Thyroid gland (tissue), 4 donors: ENCODE measurements at regions not wholly inside any gene's neighbourhood (a gene's known extent, or its start where the extent isn't known, plus 50 kb on each side); places are given as distances from the start of the nearest gene placed in this dataset.

Source experiments
- CTCF ChIP-seq, 6 experiments: fragments of 200-600 bp in 3 of 6; fragments of 450-650 bp in 3 of 6; sonication (generic) in 3 of 6; IDR thresholded peaks; one replicate each; pipeline ENCODE4 v1.5.1; 2016 to 2019; ENCODE audit warnings: antibody characterized with exemption in 6 of 6, mild to moderate bottlenecking in 2 of 6, inconsistent platforms in 1 of 6, moderate library complexity in 1 of 6
- POLR2A ChIP-seq, 2 donors: fragments of 450-650 bp; IDR thresholded peaks; one replicate each; pipeline ENCODE4 v1.6.1; 2017; ENCODE audit warnings: antibody characterized with exemption in 2 of 2, mild to moderate bottlenecking in 2 of 2, moderate library complexity in 1 of 2

- no peak for TF ChIP-seq CTCF (IDR thresholded peaks at IDR 0.05)
- TF ChIP-seq POLR2A (IDR thresholded peaks at IDR 0.05): no peak
Observed at GRCh38 chr11:25535467-25536272, 796.3 kb upstream of the ANO3 start.
